Endothelial cell of umbilical vein (primary cell): ENCODE measurements at regions not wholly inside any gene's neighbourhood (a gene's known extent, or its start where the extent isn't known, plus 50 kb on each side); places are given as distances from the start of the nearest gene placed in this dataset.

Source experiments
- BruUV-seq: library from RNA; stranded (reverse); fragments of 400-500 nt; replicated peaks from 2 replicates; lab custom pipeline; 2021; lab: Mats Ljungman, UMichigan
- CTCF ChIA-PET: fragments of 300-600, 350-600 bp; sonication (Branson Sonifier 250); formaldehyde crosslinking; loops from one replicate; lab custom pipeline; 2021; ENCODE audit warnings: antibody characterized with exemption, inconsistent platforms; lab: Charles Lee
- POLR2A ChIA-PET: fragments of 300-600, 350-600 bp; sonication (Branson Sonifier 250); formaldehyde crosslinking; loops from one replicate; lab custom pipeline; 2021; ENCODE audit warnings: antibody characterized with exemption, inconsistent platforms; lab: Charles Lee
- DNase-seq: peaks from one replicate; pipeline ENCODE4 v3.0.0-alpha.2; 2011; ENCODE audit warnings: low read depth, low spot score
- FAIRE-seq: peaks from 2 replicates; lab custom pipeline; 2011; peaks lifted over from hg19 to GRCh38; lab: Jason Lieb, UNC
- H2AFZ ChIP-seq: 2 replicates; pipeline ENCODE4 v1.6.0; 2012; ENCODE audit warnings: low read depth, low read length, control low read depth, inconsistent platforms
- H3K27ac ChIP-seq: 2 replicates; pipeline ENCODE4 v1.5.1; 2011; ENCODE audit warnings: low read depth, mild to moderate bottlenecking, control low read depth, low read length, moderate library complexity; ENCODE audit not compliant: insufficient read depth
- H3K27me3 ChIP-seq, 2 experiments: 2 replicates each; pipeline versions ENCODE4 v1.6.0 to v1.6.1; 2011; ENCODE audit warnings: low read length in 2 of 2, mixed read lengths in 1 of 2; ENCODE audit not compliant: control insufficient read depth in 2 of 2, insufficient read depth in 2 of 2
- H3K36me3 ChIP-seq, 2 experiments: 2 replicates in 1 of 2; 3 replicates in 1 of 2; pipeline ENCODE4 v1.5.1; 2011; ENCODE audit warnings: low read length in 2 of 2, mild to moderate bottlenecking in 1 of 2, moderate library complexity in 1 of 2; ENCODE audit not compliant: control insufficient read depth in 2 of 2, insufficient read depth in 2 of 2; ENCODE audit errors: extremely low read depth in 1 of 2
- H3K4me1 ChIP-seq: 3 replicates; pipeline ENCODE4 v1.5.1; 2011; ENCODE audit warnings: mild to moderate bottlenecking, low read length; ENCODE audit not compliant: control insufficient read depth, insufficient read depth; ENCODE audit errors: extremely low read depth
- H3K4me2 ChIP-seq: 2 replicates; pipeline ENCODE4 v1.6.1; 2011; ENCODE audit warnings: low read length, control low read depth, mixed read lengths; ENCODE audit not compliant: insufficient read depth
- H3K4me3 ChIP-seq, 3 experiments: fragments of 200-600 bp in 1 of 3; sonication (generic), shearing (Covaris generic) in 1 of 3; replicated peaks in 1 of 3; 2 replicates each; pipeline ENCODE4 v1.5.1; 2011 to 2016; ENCODE audit warnings: control low read depth in 3 of 3, low read length in 3 of 3, mild to moderate bottlenecking in 2 of 3, inconsistent platforms in 1 of 3, low read depth in 1 of 3, moderate library complexity in 1 of 3; ENCODE audit not compliant: insufficient read depth in 1 of 3
- H3K79me2 ChIP-seq: 2 replicates; pipeline ENCODE4 v1.6.0; 2012; ENCODE audit warnings: low read length, inconsistent platforms; ENCODE audit not compliant: control insufficient read depth, insufficient read depth
- H3K9ac ChIP-seq: replicated peaks from 2 replicates; pipeline ENCODE3; 2011; ENCODE audit warnings: low read length, control low read depth; ENCODE audit not compliant: insufficient read depth; ENCODE audit errors: extremely low read depth
- H3K9me1 ChIP-seq: replicated peaks from 3 replicates; pipeline ENCODE4 v1.6.0; 2011; ENCODE audit warnings: mild to moderate bottlenecking, low read length; ENCODE audit not compliant: control insufficient read depth, insufficient read depth; ENCODE audit errors: extremely low read depth
- H3K9me3 ChIP-seq: replicated peaks from 2 replicates; pipeline ENCODE4 v1.5.1; 2012; ENCODE audit warnings: low read length, inconsistent platforms; ENCODE audit not compliant: control insufficient read depth, insufficient read depth
- H4K20me1 ChIP-seq: replicated peaks from 2 replicates; pipeline ENCODE3; 2011; ENCODE audit warnings: mild to moderate bottlenecking, low read length; ENCODE audit not compliant: control insufficient read depth, insufficient read depth; ENCODE audit errors: extremely low read depth
- CTCF ChIP-seq, 2 donors: IDR thresholded peaks; 1 replicate in 1 of 2; 2 replicates in 1 of 2; pipeline ENCODE4 v1.5.1; 2011; ENCODE audit warnings: low read length in 2 of 2, mild to moderate bottlenecking in 2 of 2, moderate library complexity in 2 of 2, control low read depth in 1 of 2, inconsistent platforms in 1 of 2, low read depth in 1 of 2; ENCODE audit not compliant: insufficient read depth in 1 of 2; ENCODE audit errors: extremely low read depth in 1 of 2
- EZH2 ChIP-seq: IDR thresholded peaks from 2 replicates; pipeline ENCODE4 v1.6.1; 2012; ENCODE audit warnings: borderline replicate concordance, low read depth, mild to moderate bottlenecking, moderate library complexity, low read length, inconsistent platforms; ENCODE audit not compliant: severe bottlenecking
- FOS ChIP-seq: IDR thresholded peaks from 2 replicates; pipeline ENCODE4 v1.6.1; 2011; ENCODE audit warnings: mild to moderate bottlenecking, low read length, moderate library complexity, borderline replicate concordance; ENCODE audit not compliant: insufficient read depth
- GATA2 ChIP-seq: IDR thresholded peaks from 2 replicates; pipeline ENCODE4 v1.7.0; 2011; ENCODE audit warnings: low read depth, mild to moderate bottlenecking, moderate library complexity, mixed read lengths, low read length; ENCODE audit not compliant: insufficient read length, insufficient read depth
- JUN ChIP-seq: IDR thresholded peaks from 2 replicates; pipeline ENCODE4 v1.6.1; 2011; ENCODE audit warnings: borderline replicate concordance, low read depth; ENCODE audit not compliant: insufficient read length, insufficient read depth
- MYC ChIP-seq: IDR thresholded peaks from one replicate; pipeline ENCODE4 v1.6.1; 2011; ENCODE audit warnings: mild to moderate bottlenecking, low read depth, low read length
- POLR2A ChIP-seq: IDR thresholded peaks from 2 replicates; pipeline ENCODE4 v1.6.1; 2012; ENCODE audit warnings: low read depth, mild to moderate bottlenecking, control low read depth, low read length
- POLR2AphosphoS5 ChIP-seq: IDR thresholded peaks from 2 replicates; pipeline ENCODE4 v1.6.1; 2012; ENCODE audit warnings: low read depth, mild to moderate bottlenecking, control low read depth, low read length, moderate library complexity; ENCODE audit not compliant: insufficient read depth
- dilution Hi-C: fragments of 300-500 bp; cut with MboI; formaldehyde crosslinking; loops from one replicate; pipeline ENCODE4 v1.15.0; 2019; ENCODE audit warnings: low sequenced_read_pairs; ENCODE audit not compliant: extremely low pct_ligation_motif_present
- intact Hi-C: fragments of 100-400 bp; cut with micrococcal nuclease; formaldehyde crosslinking; loops from one replicate; pipeline ENCODE4 v1.10.0; 2022

- H3K4me1 ChIP-seq = no peaks in the 10 kb centered on the region
- FAIRE-seq (no peak), DNase-seq (no peak)
- intact Hi-C loops (no loop called here), dilution Hi-C loops (no loop called here)
- no TSS peak for BruUV-seq
- no peaks in the 10 kb centered on the region for H3K36me3 ChIP-seq
- no peaks in the 10 kb centered on the region for H3K9me1 ChIP-seq
- TF ChIP-seq JUN (no peak), POLR2AphosphoS5 (no peak), EZH2 (no peak), POLR2A (no peak), CTCF (IDR thresholded peaks at IDR 0.05; ENCODE audit: extremely low read depth in 1 of 2, insufficient read depth in 1 of 2, low read depth in 1 of 2, low read length in 2 of 2) (no peak)
- H3K4me2 ChIP-seq = no peak overlapping the region
- no peak overlapping the region for H2AFZ ChIP-seq
- POLR2A ChIA-PET = no interaction called here
- H3K9ac ChIP-seq = no peak overlapping the region
- H3K27me3 ChIP-seq = peaks cover 2 to 4% of the 10 kb centered on the region in 2 experiments
- no peak overlapping the region for H3K27ac ChIP-seq
- H4K20me1 ChIP-seq = no peaks in the 10 kb centered on the region
- no peaks in the 10 kb centered on the region for H3K79me2 ChIP-seq
- H3K9me3 ChIP-seq = no peaks in the 10 kb centered on the region
- H3K4me3 ChIP-seq = no peak overlapping the region
- CTCF ChIA-PET = interaction anchor here (1.0 to 1.4 kb wide), 2 partner anchors 15 to 16 kb away, joined by 3 read pairs; no protein-coding TSS in a partner anchor
Observed at GRCh38 chr21:17402937-17403336, 109.9 kb upstream of the CXADR start.

GRCh38 chr21:17406202-17406601 is 106.6 kb upstream of the CXADR start:
- POLR2A ChIA-PET = no interaction called here
- H3K36me3 ChIP-seq = no peaks in the 10 kb centered on the region
- TF ChIP-seq POLR2A (no peak), EZH2 (no peak), GATA2 (peak; percentile 88), POLR2AphosphoS5 (no peak), MYC (no peak), FOS (peak; percentile 18)
- dilution Hi-C loops = no loop called here
- H3K4me1 ChIP-seq = no peaks in the 10 kb centered on the region
- H3K9me3 ChIP-seq = no peaks in the 10 kb centered on the region
- no peak overlapping the region for H2AFZ ChIP-seq
- H4K20me1 ChIP-seq = no peaks in the 10 kb centered on the region
- H3K9ac ChIP-seq = no peak overlapping the region
- H3K4me3 ChIP-seq = no peak overlapping the region
- intact Hi-C loops = no loop called here
- CTCF ChIA-PET = interaction anchor here (1.9 kb wide), 1 partner anchor 19 kb away, joined by 6 read pairs; no protein-coding TSS in a partner anchor
- no TSS peak for BruUV-seq
- H3K4me2 ChIP-seq = no peak overlapping the region
- no peak for FAIRE-seq
- H3K27me3 ChIP-seq = peaks cover 5 to 9% of the 10 kb centered on the region in 2 experiments
- no peaks in the 10 kb centered on the region for H3K9me1 ChIP-seq
- H3K79me2 ChIP-seq = no peaks in the 10 kb centered on the region
- DNase-seq = no peak
- no peak overlapping the region for H3K27ac ChIP-seq
